GM12801 (cell line): ENCODE measurements at regions not wholly inside any gene's neighbourhood (a gene's known extent, or its start where the extent isn't known, plus 50 kb on each side); places are given as distances from the start of the nearest gene placed in this dataset.

Experiments
- CTCF ChIP-seq: IDR thresholded peaks from one replicate; pipeline ENCODE4 v1.5.1; 2011; ENCODE audit warnings: control low read depth; ENCODE audit not compliant: insufficient read length; ENCODE audit errors: extremely low read depth

- TF ChIP-seq CTCF, result no peak
Measured at GRCh38 chr11:37984991-37985390, 1387.0 kb upstream of the RAG2 start.

- no peak for TF ChIP-seq CTCF
Measured at GRCh38 chr11:37978647-37979046, 1380.6 kb upstream of the RAG2 start.

GRCh38 chr11:37973941-37974340 is 1375.9 kb upstream of the RAG2 start:
- TF ChIP-seq CTCF, result no peak

GRCh38 chr11:37972691-37973090 is 1374.7 kb upstream of the RAG2 start:
- TF ChIP-seq CTCF, result no peak

GRCh38 chr11:37968148-37968547 is 1370.1 kb upstream of the RAG2 start:
- TF ChIP-seq CTCF, result no peak

- TF ChIP-seq CTCF, result no peak
Measured at GRCh38 chr11:37967635-37968034, 1369.6 kb upstream of the RAG2 start.

- no peak for TF ChIP-seq CTCF
Measured at GRCh38 chr11:37963440-37963839, 1365.4 kb upstream of the RAG2 start.

- TF ChIP-seq CTCF, result no peak
Measured at GRCh38 chr11:37957717-37958116, 1359.7 kb upstream of the RAG2 start.
